Adrenal gland (tissue), 5 donors: ENCODE measurements at regions not wholly inside any gene's neighbourhood (a gene's known extent, or its start where the extent isn't known, plus 50 kb on each side); places are given as distances from the start of the nearest gene placed in this dataset.

ENCODE experiments used
- POLR2A ChIP-seq, 2 donors: fragments of 450-650 bp; IDR thresholded peaks; one replicate each; pipeline ENCODE4 v1.6.1; 2017; ENCODE audit warnings: antibody characterized with exemption in 2 of 2, mild to moderate bottlenecking in 2 of 2, moderate library complexity in 1 of 2
- TF ChIP-seq, protein P1 (sequence below), 6 experiments: fragments of 450-650 bp in 4 of 6; fragments of 200-600 bp in 2 of 6; sonication (generic) in 1 of 6; IDR thresholded peaks; 1 replicate in 5 of 6; 2 replicates in 1 of 6; pipeline versions ENCODE4 v1.5.1 to v1.8.0; 2016 to 2021; ENCODE audit warnings: antibody characterized with exemption in 6 of 6, mild to moderate bottlenecking in 2 of 6, moderate library complexity in 1 of 6
- donor health status: DM: no; HTN: no; CAD: no.

DNA sequence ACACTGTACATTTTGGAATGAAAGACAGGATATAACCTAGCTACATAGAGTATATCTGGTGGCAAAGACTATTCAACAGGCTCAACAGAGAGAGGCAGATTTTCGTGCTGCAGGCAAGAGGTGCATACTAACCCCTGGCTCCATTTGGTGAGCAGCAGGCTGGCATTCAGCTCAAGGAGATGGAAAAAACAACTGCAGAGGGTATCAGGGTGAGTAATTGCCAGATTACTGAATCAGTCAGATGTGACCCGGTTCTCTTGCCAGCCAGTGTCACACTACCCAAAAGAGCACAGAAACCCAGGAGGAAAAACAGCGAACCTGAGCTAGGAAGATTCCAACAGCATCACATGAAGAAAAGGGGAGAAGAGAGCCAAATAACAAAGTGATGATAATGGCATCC, 130.4 kb upstream of the PRLR start:
- TF ChIP-seq, protein P1, sequence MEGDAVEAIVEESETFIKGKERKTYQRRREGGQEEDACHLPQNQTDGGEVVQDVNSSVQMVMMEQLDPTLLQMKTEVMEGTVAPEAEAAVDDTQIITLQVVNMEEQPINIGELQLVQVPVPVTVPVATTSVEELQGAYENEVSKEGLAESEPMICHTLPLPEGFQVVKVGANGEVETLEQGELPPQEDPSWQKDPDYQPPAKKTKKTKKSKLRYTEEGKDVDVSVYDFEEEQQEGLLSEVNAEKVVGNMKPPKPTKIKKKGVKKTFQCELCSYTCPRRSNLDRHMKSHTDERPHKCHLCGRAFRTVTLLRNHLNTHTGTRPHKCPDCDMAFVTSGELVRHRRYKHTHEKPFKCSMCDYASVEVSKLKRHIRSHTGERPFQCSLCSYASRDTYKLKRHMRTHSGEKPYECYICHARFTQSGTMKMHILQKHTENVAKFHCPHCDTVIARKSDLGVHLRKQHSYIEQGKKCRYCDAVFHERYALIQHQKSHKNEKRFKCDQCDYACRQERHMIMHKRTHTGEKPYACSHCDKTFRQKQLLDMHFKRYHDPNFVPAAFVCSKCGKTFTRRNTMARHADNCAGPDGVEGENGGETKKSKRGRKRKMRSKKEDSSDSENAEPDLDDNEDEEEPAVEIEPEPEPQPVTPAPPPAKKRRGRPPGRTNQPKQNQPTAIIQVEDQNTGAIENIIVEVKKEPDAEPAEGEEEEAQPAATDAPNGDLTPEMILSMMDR (IDR thresholded peaks at IDR 0.05), result no peak
- TF ChIP-seq POLR2A (IDR thresholded peaks at IDR 0.05), result no peak
